ENCODE measurements at regions not wholly inside any gene's neighbourhood (a gene's known extent, or its start where the extent isn't known, plus 50 kb on each side); places are given as distances from the start of the nearest gene placed in this dataset.

DNA sequence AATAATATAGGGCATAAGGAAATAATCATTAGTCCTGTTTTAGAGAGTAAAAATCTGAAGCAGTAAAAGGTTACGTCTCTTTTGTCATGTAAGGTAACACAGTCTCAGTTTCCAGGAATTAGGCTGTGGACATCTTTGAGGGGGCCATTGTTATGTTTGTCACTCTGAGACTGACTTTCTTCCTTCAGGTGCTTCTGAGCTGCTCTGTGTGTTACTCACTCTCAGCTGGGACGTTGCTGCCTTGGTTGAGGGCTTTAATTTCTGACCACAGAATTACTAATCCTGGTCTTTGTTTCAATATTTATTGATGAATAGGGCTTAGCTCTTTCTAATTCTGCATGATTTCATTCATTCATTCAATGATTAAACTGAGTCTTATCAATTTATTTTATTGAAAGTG is 55.9 kb upstream of the SLC38A11 start:
- Histone ChIP-seq H3K9me3 (ENCODE audit: control insufficient read depth in 4 of 4, low read length in 3 of 4) (no peaks in the 10 kb centered on the region), H3K4me3 (ENCODE audit: low read depth in 1 of 3, low read length in 3 of 3) (no peak overlapping the region), H3K36me3 (ENCODE audit: control insufficient read depth in 4 of 4, insufficient read depth in 3 of 4, low read depth in 1 of 4, low read length in 3 of 4) (no peaks in the 10 kb centered on the region), H3K4me1 (ENCODE audit: control insufficient read depth in 4 of 4, insufficient read depth in 4 of 4, low read length in 3 of 4) (peaks cover 0 to 37% (median 19%) of the 10 kb centered on the region in 4 donors), H3K27ac (ENCODE audit: low read depth in 1 of 2, low read length in 2 of 2) (no peak overlapping the region), H3K27me3 (ENCODE audit: control insufficient read depth in 4 of 4, insufficient read depth in 4 of 4, low read length in 3 of 4) (no peaks in the 10 kb centered on the region), H3K9ac (ENCODE audit: low read depth in 1 of 2, low read length in 2 of 2) (no peak overlapping the region)
- WGBS = 88% methylated on average over 2 of the region's 2 CpGs
- TF ChIP-seq CTCF (IDR thresholded peaks at IDR 0.05; ENCODE audit: low read depth, low read length, missing input control) (no peak), RAD21 (IDR thresholded peaks at IDR 0.05) (no peak), ATF3 (IDR thresholded peaks at IDR 0.05) (no peak), HNF4A (conservative IDR thresholded peaks at IDR 0.05) (no peak), NR2F2 (IDR thresholded peaks at IDR 0.05) (no peak), HNF4G (IDR thresholded peaks at IDR 0.05) (no peak), EGR1 (IDR thresholded peaks at IDR 0.05; ENCODE audit: low read depth in 2 of 2) (no peak), TAF1 (conservative IDR thresholded peaks at IDR 0.05) (no peak), YY1 (IDR thresholded peaks at IDR 0.05) (no peak), FOXA1 (IDR thresholded peaks at IDR 0.05) (no peak), RXRA (IDR thresholded peaks at IDR 0.05) (no peak), SP1 (IDR thresholded peaks at IDR 0.05) (no peak), ZBTB33 (IDR thresholded peaks at IDR 0.05) (no peak), FOXA2 (IDR thresholded peaks at IDR 0.05) (no peak), JUND (IDR thresholded peaks at IDR 0.05) (no peak), GABPA (IDR thresholded peaks at IDR 0.05 in 1 of 2, conservative IDR thresholded peaks at IDR 0.05 in 1 of 2) (no peak)
- TF ChIP-seq, protein P1, sequence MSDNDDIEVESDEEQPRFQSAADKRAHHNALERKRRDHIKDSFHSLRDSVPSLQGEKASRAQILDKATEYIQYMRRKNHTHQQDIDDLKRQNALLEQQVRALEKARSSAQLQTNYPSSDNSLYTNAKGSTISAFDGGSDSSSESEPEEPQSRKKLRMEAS (IDR thresholded peaks at IDR 0.05) = no peak
- TF ChIP-seq, protein P2, sequence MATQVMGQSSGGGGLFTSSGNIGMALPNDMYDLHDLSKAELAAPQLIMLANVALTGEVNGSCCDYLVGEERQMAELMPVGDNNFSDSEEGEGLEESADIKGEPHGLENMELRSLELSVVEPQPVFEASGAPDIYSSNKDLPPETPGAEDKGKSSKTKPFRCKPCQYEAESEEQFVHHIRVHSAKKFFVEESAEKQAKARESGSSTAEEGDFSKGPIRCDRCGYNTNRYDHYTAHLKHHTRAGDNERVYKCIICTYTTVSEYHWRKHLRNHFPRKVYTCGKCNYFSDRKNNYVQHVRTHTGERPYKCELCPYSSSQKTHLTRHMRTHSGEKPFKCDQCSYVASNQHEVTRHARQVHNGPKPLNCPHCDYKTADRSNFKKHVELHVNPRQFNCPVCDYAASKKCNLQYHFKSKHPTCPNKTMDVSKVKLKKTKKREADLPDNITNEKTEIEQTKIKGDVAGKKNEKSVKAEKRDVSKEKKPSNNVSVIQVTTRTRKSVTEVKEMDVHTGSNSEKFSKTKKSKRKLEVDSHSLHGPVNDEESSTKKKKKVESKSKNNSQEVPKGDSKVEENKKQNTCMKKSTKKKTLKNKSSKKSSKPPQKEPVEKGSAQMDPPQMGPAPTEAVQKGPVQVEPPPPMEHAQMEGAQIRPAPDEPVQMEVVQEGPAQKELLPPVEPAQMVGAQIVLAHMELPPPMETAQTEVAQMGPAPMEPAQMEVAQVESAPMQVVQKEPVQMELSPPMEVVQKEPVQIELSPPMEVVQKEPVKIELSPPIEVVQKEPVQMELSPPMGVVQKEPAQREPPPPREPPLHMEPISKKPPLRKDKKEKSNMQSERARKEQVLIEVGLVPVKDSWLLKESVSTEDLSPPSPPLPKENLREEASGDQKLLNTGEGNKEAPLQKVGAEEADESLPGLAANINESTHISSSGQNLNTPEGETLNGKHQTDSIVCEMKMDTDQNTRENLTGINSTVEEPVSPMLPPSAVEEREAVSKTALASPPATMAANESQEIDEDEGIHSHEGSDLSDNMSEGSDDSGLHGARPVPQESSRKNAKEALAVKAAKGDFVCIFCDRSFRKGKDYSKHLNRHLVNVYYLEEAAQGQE (IDR thresholded peaks at IDR 0.05) = no peak
- DNase-seq (ENCODE audit: low spot score) = no peak

Measured in liver (tissue), 8 donors.